ENCODE measurements at regions not wholly inside any gene's neighbourhood (a gene's known extent, or its start where the extent isn't known, plus 50 kb on each side); places are given as distances from the start of the nearest gene placed in this dataset.

GRCh38 chr15:38758043-38758442 is 193.4 kb upstream of the RASGRP1 start:
- TF ChIP-seq, protein P1, sequence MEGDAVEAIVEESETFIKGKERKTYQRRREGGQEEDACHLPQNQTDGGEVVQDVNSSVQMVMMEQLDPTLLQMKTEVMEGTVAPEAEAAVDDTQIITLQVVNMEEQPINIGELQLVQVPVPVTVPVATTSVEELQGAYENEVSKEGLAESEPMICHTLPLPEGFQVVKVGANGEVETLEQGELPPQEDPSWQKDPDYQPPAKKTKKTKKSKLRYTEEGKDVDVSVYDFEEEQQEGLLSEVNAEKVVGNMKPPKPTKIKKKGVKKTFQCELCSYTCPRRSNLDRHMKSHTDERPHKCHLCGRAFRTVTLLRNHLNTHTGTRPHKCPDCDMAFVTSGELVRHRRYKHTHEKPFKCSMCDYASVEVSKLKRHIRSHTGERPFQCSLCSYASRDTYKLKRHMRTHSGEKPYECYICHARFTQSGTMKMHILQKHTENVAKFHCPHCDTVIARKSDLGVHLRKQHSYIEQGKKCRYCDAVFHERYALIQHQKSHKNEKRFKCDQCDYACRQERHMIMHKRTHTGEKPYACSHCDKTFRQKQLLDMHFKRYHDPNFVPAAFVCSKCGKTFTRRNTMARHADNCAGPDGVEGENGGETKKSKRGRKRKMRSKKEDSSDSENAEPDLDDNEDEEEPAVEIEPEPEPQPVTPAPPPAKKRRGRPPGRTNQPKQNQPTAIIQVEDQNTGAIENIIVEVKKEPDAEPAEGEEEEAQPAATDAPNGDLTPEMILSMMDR (IDR thresholded peaks at IDR 0.05; ENCODE audit: extremely low read depth in 1 of 2, insufficient read depth in 1 of 2, low read depth in 1 of 2, low read length in 2 of 2), result no peak
- TF ChIP-seq POLR2AphosphoS5 (IDR thresholded peaks at IDR 0.05; ENCODE audit: insufficient read depth, low read depth, low read length), result peak; percentile 38
- TF ChIP-seq EZH2 (IDR thresholded peaks at IDR 0.05; ENCODE audit: borderline replicate concordance, low read depth, low read length, severe bottlenecking), result no peak
- TF ChIP-seq POLR2A (IDR thresholded peaks at IDR 0.05; ENCODE audit: low read depth, low read length), result no peak
- TF ChIP-seq JUN (IDR thresholded peaks at IDR 0.05; ENCODE audit: borderline replicate concordance, insufficient read depth, insufficient read length, low read depth), result no peak

All from endothelial cell of umbilical vein (primary cell).